DOHH2 (cell line): ENCODE measurements at regions not wholly inside any gene's neighbourhood (a gene's known extent, or its start where the extent isn't known, plus 50 kb on each side); places are given as distances from the start of the nearest gene placed in this dataset.

Source experiments
- H3F3A ChIP-seq: fragments of 200-600 bp; sonication (generic), shearing (Covaris generic); 2 replicates; pipeline ENCODE4 v1.6.0; 2016; ENCODE audit warnings: antibody characterized with exemption, mild to moderate bottlenecking; ENCODE audit not compliant: control insufficient read depth, insufficient read depth
- H3K27ac ChIP-seq: fragments of 200-600 bp; sonication (generic); 2 replicates; pipeline ENCODE4 v1.5.1; 2014; ENCODE audit warnings: low read depth, mild to moderate bottlenecking, low read length, moderate library complexity
- H3K27me3 ChIP-seq: fragments of 200-600 bp; sonication (generic); 2 replicates; pipeline ENCODE4 v1.6.1; 2014; ENCODE audit warnings: mild to moderate bottlenecking, low read length, mixed read lengths; ENCODE audit not compliant: control insufficient read depth
- H3K36me3 ChIP-seq: fragments of 200-600 bp; sonication (generic); 2 replicates; pipeline ENCODE4 v1.6.1; 2014; ENCODE audit warnings: mild to moderate bottlenecking, low read length, moderate library complexity, mixed read lengths; ENCODE audit not compliant: control insufficient read depth
- H3K4me1 ChIP-seq: fragments of 200-600 bp; sonication (generic); 2 replicates; pipeline ENCODE4 v1.6.1; 2014; ENCODE audit warnings: mild to moderate bottlenecking, low read length, mixed read lengths; ENCODE audit not compliant: control insufficient read depth
- H3K4me2 ChIP-seq: fragments of 200-600 bp; sonication (generic); 2 replicates; pipeline ENCODE4 v1.6.0; 2014; ENCODE audit warnings: mild to moderate bottlenecking, low read length, moderate library complexity
- H3K4me3 ChIP-seq: fragments of 200-600 bp; sonication (generic); 2 replicates; pipeline ENCODE4 v1.5.1; 2014; ENCODE audit warnings: mild to moderate bottlenecking, low read length, mixed read lengths
- H3K79me2 ChIP-seq: fragments of 200-600 bp; sonication (generic); 2 replicates; pipeline ENCODE4 v1.6.1; 2014; ENCODE audit warnings: mild to moderate bottlenecking, low read length, mixed read lengths; ENCODE audit not compliant: control insufficient read depth
- H3K9me2 ChIP-seq: fragments of 200-600 bp; sonication (generic); replicated peaks from 2 replicates; pipeline ENCODE4 v1.6.1; 2014; ENCODE audit warnings: mild to moderate bottlenecking, low read length, mixed read lengths; ENCODE audit not compliant: control insufficient read depth
- H3K9me3 ChIP-seq: fragments of 200-600 bp; sonication (generic); 2 replicates; pipeline ENCODE4 v1.6.1; 2014; ENCODE audit warnings: antibody characterized with exemption, low read length, mixed read lengths; ENCODE audit not compliant: control insufficient read depth, insufficient read depth
- H4K20me1 ChIP-seq: fragments of 200-600 bp; sonication (generic); 2 replicates; pipeline ENCODE4 v1.6.0; 2014; ENCODE audit warnings: low read depth, mild to moderate bottlenecking, antibody characterized with exemption, low read length, moderate library complexity; ENCODE audit not compliant: control insufficient read depth, insufficient read depth
- EZH2phosphoT487 ChIP-seq: fragments of 200-600 bp; sonication (generic); IDR thresholded peaks from 2 replicates; pipeline ENCODE4 v1.6.1; 2017; ENCODE audit warnings: borderline replicate concordance, mild to moderate bottlenecking, antibody characterized with exemption, low read length, moderate library complexity, mixed read lengths
- TF ChIP-seq, protein P1 (sequence below): fragments of 200-600 bp; sonication (generic); IDR thresholded peaks from one replicate; pipeline ENCODE4 v1.5.1; 2014; ENCODE audit warnings: antibody characterized with exemption, mild to moderate bottlenecking, low read depth, low read length; ENCODE audit not compliant: poor library complexity, severe bottlenecking

DNA sequence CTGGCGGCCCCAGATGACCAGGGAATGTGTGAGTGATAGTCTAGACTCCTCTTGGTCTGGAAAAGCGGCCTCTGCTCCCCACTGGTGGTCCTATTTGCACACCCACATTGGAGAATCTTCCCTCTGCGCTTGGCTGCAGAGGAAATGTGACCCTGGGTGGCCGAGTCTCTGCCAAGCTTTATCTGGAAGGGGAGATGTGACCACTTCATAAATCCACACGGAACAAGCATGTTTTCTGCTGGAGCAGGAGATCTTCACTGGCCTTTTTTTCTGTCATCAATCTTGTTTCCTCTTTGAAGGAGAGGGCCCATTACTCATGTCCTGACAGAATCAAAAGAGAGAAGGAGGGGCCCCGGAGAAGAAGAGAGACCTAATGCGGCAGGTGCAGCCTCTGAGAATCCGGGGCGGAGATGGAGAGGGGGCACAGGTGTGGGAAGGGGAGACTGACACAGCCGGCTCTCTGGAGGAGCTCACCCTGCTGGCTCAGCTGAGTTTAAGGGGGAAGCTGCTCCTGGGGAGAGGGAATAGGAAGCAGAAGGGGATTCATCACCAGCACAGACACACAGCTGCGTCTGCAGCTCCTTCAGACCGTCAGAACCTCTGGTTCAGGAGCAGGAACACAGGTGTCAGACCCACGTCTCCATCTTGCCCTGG lies 116.3 kb downstream of the SOX9 start:
- H3F3A ChIP-seq: no peaks in the 10 kb centered on the region
- no peaks in the 10 kb centered on the region for H4K20me1 ChIP-seq
- H3K79me2 ChIP-seq: no peaks in the 10 kb centered on the region
- H3K9me3 ChIP-seq: no peaks in the 10 kb centered on the region
- H3K4me2 ChIP-seq: no peak overlapping the region
- H3K36me3 ChIP-seq: no peaks in the 10 kb centered on the region
- H3K9me2 ChIP-seq: no peaks in the 10 kb centered on the region
- H3K4me1 ChIP-seq: no peaks in the 10 kb centered on the region
- 0 out of 2 replicates have a peak, but pooled peaks cover 2% of the 10 kb centered on the region for H3K27me3 ChIP-seq
- no peak overlapping the region for H3K27ac ChIP-seq
- TF ChIP-seq EZH2phosphoT487: no peak
- H3K4me3 ChIP-seq: no peak overlapping the region

DNA sequence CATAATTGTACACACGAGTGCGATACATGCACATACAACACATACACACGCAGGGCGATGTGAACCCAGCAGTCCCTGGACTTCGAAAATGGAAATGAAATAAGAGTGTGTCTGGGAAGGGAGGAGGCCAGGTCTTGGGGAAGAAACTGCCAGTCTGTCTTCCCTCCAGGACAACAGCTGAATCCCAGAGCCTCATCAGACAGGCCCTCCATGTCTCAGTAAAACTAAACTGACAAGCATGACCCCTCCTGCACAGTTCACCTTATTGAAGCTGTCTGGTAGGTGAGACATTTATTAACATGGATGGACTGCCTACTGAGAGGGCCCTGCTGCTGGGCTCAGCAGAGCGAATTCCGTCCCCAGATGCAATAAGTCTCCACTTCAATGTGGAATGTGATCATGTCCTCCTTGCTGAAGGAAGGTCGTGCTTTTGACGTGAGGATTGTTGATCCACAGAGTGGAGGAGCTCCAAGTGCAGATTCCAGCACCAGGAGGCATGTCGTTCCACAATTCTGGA lies 117.4 kb downstream of the SOX9 start:
- 0 out of 2 replicates have a peak, but pooled peaks cover 2% of the 10 kb centered on the region for H3K27me3 ChIP-seq
- TF ChIP-seq EZH2phosphoT487: no peak
- TF ChIP-seq, protein P1, sequence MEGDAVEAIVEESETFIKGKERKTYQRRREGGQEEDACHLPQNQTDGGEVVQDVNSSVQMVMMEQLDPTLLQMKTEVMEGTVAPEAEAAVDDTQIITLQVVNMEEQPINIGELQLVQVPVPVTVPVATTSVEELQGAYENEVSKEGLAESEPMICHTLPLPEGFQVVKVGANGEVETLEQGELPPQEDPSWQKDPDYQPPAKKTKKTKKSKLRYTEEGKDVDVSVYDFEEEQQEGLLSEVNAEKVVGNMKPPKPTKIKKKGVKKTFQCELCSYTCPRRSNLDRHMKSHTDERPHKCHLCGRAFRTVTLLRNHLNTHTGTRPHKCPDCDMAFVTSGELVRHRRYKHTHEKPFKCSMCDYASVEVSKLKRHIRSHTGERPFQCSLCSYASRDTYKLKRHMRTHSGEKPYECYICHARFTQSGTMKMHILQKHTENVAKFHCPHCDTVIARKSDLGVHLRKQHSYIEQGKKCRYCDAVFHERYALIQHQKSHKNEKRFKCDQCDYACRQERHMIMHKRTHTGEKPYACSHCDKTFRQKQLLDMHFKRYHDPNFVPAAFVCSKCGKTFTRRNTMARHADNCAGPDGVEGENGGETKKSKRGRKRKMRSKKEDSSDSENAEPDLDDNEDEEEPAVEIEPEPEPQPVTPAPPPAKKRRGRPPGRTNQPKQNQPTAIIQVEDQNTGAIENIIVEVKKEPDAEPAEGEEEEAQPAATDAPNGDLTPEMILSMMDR: no peak
- no peak overlapping the region for H3K4me3 ChIP-seq
- H4K20me1 ChIP-seq: no peaks in the 10 kb centered on the region
- H3K4me1 ChIP-seq: no peaks in the 10 kb centered on the region
- no peaks in the 10 kb centered on the region for H3K9me3 ChIP-seq
- H3F3A ChIP-seq: no peaks in the 10 kb centered on the region
- no peak overlapping the region for H3K4me2 ChIP-seq
- no peaks in the 10 kb centered on the region for H3K36me3 ChIP-seq
- no peaks in the 10 kb centered on the region for H3K9me2 ChIP-seq
- no peak overlapping the region for H3K27ac ChIP-seq
- no peaks in the 10 kb centered on the region for H3K79me2 ChIP-seq

GRCh38 chr17:72239548-72239947 lies 118.7 kb downstream of the SOX9 start:
- Histone ChIP-seq H3K79me2 (no peaks in the 10 kb centered on the region), H3F3A (no peaks in the 10 kb centered on the region), H3K4me3 (no peak overlapping the region), H3K4me2 (no peak overlapping the region), H4K20me1 (no peaks in the 10 kb centered on the region), H3K4me1 (no peaks in the 10 kb centered on the region), H3K27me3 (0 out of 2 replicates have a peak, but pooled peaks cover 2% of the 10 kb centered on the region), H3K36me3 (no peaks in the 10 kb centered on the region), H3K9me3 (peaks cover 3% of the 10 kb centered on the region; the same call in 1 of the 2 replicates), H3K9me2 (no peaks in the 10 kb centered on the region), H3K27ac (no peak overlapping the region)
- no peak for TF ChIP-seq EZH2phosphoT487
- TF ChIP-seq, protein P1: no peak

- Histone ChIP-seq H3K4me2 (no peak overlapping the region), H4K20me1 (no peaks in the 10 kb centered on the region), H3K27ac (no peak overlapping the region), H3K27me3 (0 out of 2 replicates have a peak, but pooled peaks cover 2% of the 10 kb centered on the region), H3F3A (no peaks in the 10 kb centered on the region), H3K79me2 (no peaks in the 10 kb centered on the region), H3K4me3 (no peak overlapping the region), H3K36me3 (no peaks in the 10 kb centered on the region), H3K9me2 (no peaks in the 10 kb centered on the region), H3K9me3 (peaks cover 3% of the 10 kb centered on the region; the same call in 1 of the 2 replicates), H3K4me1 (no peaks in the 10 kb centered on the region)
- no peak for TF ChIP-seq EZH2phosphoT487
- TF ChIP-seq, protein P1: no peak
Measured at GRCh38 chr17:72240333-72240732, 119.5 kb downstream of the SOX9 start.
